GM12878 (cell line): ENCODE measurements at regions not wholly inside any gene's neighbourhood (a gene's known extent, or its start where the extent isn't known, plus 50 kb on each side); places are given as distances from the start of the nearest gene placed in this dataset.

Source experiments
- ATAC-seq: fragments of 200-7000 bp; cut with Tn5 transposase; 3 replicates; pipeline ENCODE4 v1.9.1; 2020; ENCODE audit warnings: mild to moderate bottlenecking, moderate library complexity
- BruUV-seq: library from RNA; stranded (reverse); fragments of 400-500 nt; replicated peaks from 2 replicates; lab custom pipeline; 2021; lab: Mats Ljungman, UMichigan
- CTCF ChIA-PET: fragments of 300-600 bp; sonication (Branson Sonifier 250); formaldehyde crosslinking; extraction: SDS; loops from one replicate; lab custom pipeline; 2021; ENCODE audit warnings: inconsistent platforms; lab: Yijun Ruan, JAX
- POLR2A ChIA-PET: fragments of 350-600 bp; formaldehyde crosslinking; extraction: SDS; loops from one replicate; lab custom pipeline; 2021; ENCODE audit warnings: inconsistent platforms; lab: Charles Lee
- RAD21 ChIA-PET: fragments of 300-600 bp; sonication (Branson Sonifier 250); formaldehyde crosslinking; loops from one replicate; lab custom pipeline; 2023; ENCODE audit warnings: antibody characterized with exemption; ENCODE audit not compliant: unreplicated experiment; lab: Charles Lee
- SMC1A ChIA-PET: fragments of 300-600 bp; sonication (Branson Sonifier 250); formaldehyde crosslinking; loops from one replicate; lab custom pipeline; 2023; ENCODE audit not compliant: unreplicated experiment, uncharacterized antibody; lab: Charles Lee
- DNase-seq: peaks from one replicate; pipeline ENCODE4 v3.0.0-alpha.2; 2011; ENCODE audit warnings: low read depth, low spot score
- FAIRE-seq: peaks from 3 replicates; lab custom pipeline; 2011; peaks lifted over from hg19 to GRCh38; lab: Jason Lieb, UNC
- H2AFZ ChIP-seq: 2 replicates; pipeline ENCODE4 v1.6.0; 2011; ENCODE audit warnings: low read depth, low read length, control low read depth; ENCODE audit not compliant: control insufficient read depth
- H3K27ac ChIP-seq: 2 replicates; pipeline ENCODE4 v1.5.1; 2011; ENCODE audit warnings: control low read depth; ENCODE audit not compliant: control insufficient read depth, insufficient read depth
- H3K27me3 ChIP-seq, 2 experiments: replicated peaks in 1 of 2; 2 replicates each; pipeline versions ENCODE4 v1.6.0 to v1.6.1; 2011; ENCODE audit warnings: low read length in 1 of 2; ENCODE audit not compliant: control insufficient read depth in 2 of 2, insufficient read depth in 2 of 2
- H3K36me3 ChIP-seq, 2 experiments: 2 replicates each; pipeline ENCODE4 v1.5.1; 2011; ENCODE audit warnings: low read length in 1 of 2; ENCODE audit not compliant: control insufficient read depth in 2 of 2, insufficient read depth in 2 of 2
- H3K4me1 ChIP-seq: 2 replicates; pipeline ENCODE4 v1.6.1; 2011; ENCODE audit warnings: mild to moderate bottlenecking, low read length, moderate library complexity, mixed read lengths; ENCODE audit not compliant: control insufficient read depth, insufficient read depth
- H3K4me2 ChIP-seq: 2 replicates; pipeline ENCODE4 v1.6.0; 2011; ENCODE audit warnings: control low read depth; ENCODE audit not compliant: control insufficient read depth, insufficient read depth
- H3K4me3 ChIP-seq: fragments of 200-600 bp; sonication (generic); 2 replicates; pipeline ENCODE4 v1.5.1; 2016
- H3K79me2 ChIP-seq: 2 replicates; pipeline ENCODE4 v1.6.0; 2011; ENCODE audit warnings: low read length; ENCODE audit not compliant: control insufficient read depth, insufficient read depth
- H3K9ac ChIP-seq: 2 replicates; pipeline ENCODE4 v1.8.0; 2011; ENCODE audit warnings: low read length, control low read depth, mixed read lengths; ENCODE audit not compliant: control insufficient read depth, insufficient read depth
- H3K9me3 ChIP-seq: replicated peaks from 3 replicates; pipeline ENCODE4 v1.5.1; 2011; ENCODE audit warnings: mild to moderate bottlenecking, low read length; ENCODE audit not compliant: control insufficient read depth, insufficient read depth
- H4K20me1 ChIP-seq: 2 replicates; pipeline ENCODE4 v1.6.0; 2011; ENCODE audit not compliant: control insufficient read depth, insufficient read depth
- ATF7 ChIP-seq: fragments of 450-650 bp; IDR thresholded peaks from 2 replicates; pipeline ENCODE4 v1.6.1; 2016; ENCODE audit warnings: low read depth, mild to moderate bottlenecking
- BMI1 ChIP-seq: fragments of 450-650 bp; IDR thresholded peaks from 2 replicates; pipeline ENCODE4 v1.6.1; 2016; ENCODE audit warnings: mild to moderate bottlenecking, moderate library complexity, borderline replicate concordance
- CEBPB ChIP-seq, 2 experiments: fragments of 150-350 bp in 1 of 2; IDR thresholded peaks; 2 replicates each; pipeline ENCODE4 v1.6.1; 2012 to 2014; ENCODE audit warnings: low read depth in 2 of 2, low read length in 2 of 2, borderline replicate concordance in 1 of 2, inconsistent platforms in 1 of 2
- JUNB ChIP-seq: IDR thresholded peaks from 2 replicates; pipeline ENCODE4 v1.6.1; 2016; ENCODE audit warnings: antibody characterized with exemption, mild to moderate bottlenecking
- JUND ChIP-seq: IDR thresholded peaks from 2 replicates; pipeline ENCODE4 v1.6.1; 2012; ENCODE audit warnings: low read depth, mild to moderate bottlenecking, low read length, improper control_type of control experiment, moderate library complexity
- KLF5 ChIP-seq: fragments of 450-650 bp; IDR thresholded peaks from 2 replicates; pipeline ENCODE4 v1.6.1; 2014; ENCODE audit warnings: mild to moderate bottlenecking; ENCODE audit not compliant: partially characterized antibody
- NR2C2 ChIP-seq: IDR thresholded peaks from 2 replicates; pipeline ENCODE4 v1.6.1; 2011; ENCODE audit warnings: borderline replicate concordance, low read depth; ENCODE audit not compliant: control insufficient read depth, insufficient read length
- RAD51 ChIP-seq: fragments of 450-650 bp; IDR thresholded peaks from 2 replicates; pipeline ENCODE4 v1.6.1; 2016; ENCODE audit warnings: moderate library complexity, mild to moderate bottlenecking, inconsistent platforms
- TCF7 ChIP-seq: IDR thresholded peaks from 2 replicates; pipeline ENCODE4 v1.6.1; 2014; ENCODE audit warnings: antibody characterized with exemption, borderline replicate concordance
- ZBED1 ChIP-seq: IDR thresholded peaks from 2 replicates; pipeline ENCODE4 v1.6.1; 2016; ENCODE audit warnings: borderline replicate concordance
- ZNF207 ChIP-seq: fragments of 450-650 bp; IDR thresholded peaks from 2 replicates; pipeline ENCODE4 v1.6.1; 2014; ENCODE audit warnings: antibody characterized with exemption, mild to moderate bottlenecking, borderline replicate concordance
- WGBS: methylation state at CpG from one replicate; pipeline ENCODE4 v1.1.6; 2016; ENCODE audit warnings: low lambda C conversion rate; ENCODE audit not compliant: insufficient replicate concordance, insufficient coverage; ENCODE audit errors: missing lambda C conversion rate; 5-methylcytosine and 5-hydroxymethylcytosine counted together
- in situ Hi-C: fragments of 300-500 bp; cut with MboI; formaldehyde crosslinking; loops from 9 replicates; pipeline ENCODE4 v1.14.3; 2018; ENCODE audit warnings: mixed read lengths
- intact Hi-C: fragments of 100-400 bp; cut with micrococcal nuclease; formaldehyde crosslinking; loops from one replicate; pipeline ENCODE4 v1.14.2; 2022; ENCODE audit not compliant: unreplicated experiment
- TF ChIP-seq, protein P1 (sequence below): IDR thresholded peaks from 2 replicates; pipeline ENCODE4 v1.6.1; 2012; ENCODE audit warnings: low read depth, low read length, improper control_type of control experiment
- TF ChIP-seq, protein P2 (sequence below): IDR thresholded peaks from 2 replicates; pipeline ENCODE4 v1.6.1; 2011; ENCODE audit warnings: borderline replicate concordance, low read depth, mild to moderate bottlenecking, moderate library complexity, mixed read lengths, low read length; ENCODE audit not compliant: insufficient read depth; ENCODE audit errors: extremely low read length
- TF ChIP-seq, protein P3 (sequence below): IDR thresholded peaks from 2 replicates; pipeline ENCODE4 v1.6.1; 2012; ENCODE audit warnings: low read length, inconsistent platforms
- TF ChIP-seq, protein P4 (sequence below): fragments of 450-650 bp; formaldehyde crosslinking; IDR thresholded peaks from 2 replicates; pipeline ENCODE4 v1.5.0; 2022; ENCODE audit warnings: mild to moderate bottlenecking, missing genetic modification characterization

DNA sequence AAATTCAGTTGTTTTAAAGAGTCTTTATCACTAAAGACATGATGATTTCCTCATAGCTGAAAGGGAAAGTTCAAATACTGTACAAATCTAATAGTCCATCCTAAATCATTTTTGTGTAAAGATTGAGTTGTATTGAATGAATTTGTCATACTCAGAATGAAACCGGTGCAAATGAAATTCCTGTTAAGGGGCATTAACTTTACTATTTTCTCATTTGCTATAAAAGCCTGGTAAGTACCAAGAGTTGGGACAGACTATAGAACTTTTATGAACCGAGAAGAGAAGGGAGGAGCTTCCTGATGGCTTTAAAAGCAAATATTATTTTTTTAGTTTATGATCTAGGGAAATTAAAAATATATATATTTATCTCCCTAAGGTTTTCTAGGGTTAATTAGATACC, 260.0 kb upstream of the AKR1E2 start:
- no peak overlapping the region for H3K4me3 ChIP-seq
- no peak overlapping the region for H3K4me2 ChIP-seq
- ChIA-PET CTCF (no interaction called here), POLR2A (no interaction called here), RAD21 (no interaction called here), SMC1A (interaction anchor here (0.8 kb wide), 1 partner anchor 9 kb away, joined by 3 read pairs; no protein-coding TSS in a partner anchor)
- no peaks in the 10 kb centered on the region for H3K9me3 ChIP-seq
- no TSS peak for BruUV-seq
- H3K9ac ChIP-seq: no peak overlapping the region
- H3K79me2 ChIP-seq: no peaks in the 10 kb centered on the region
- no peaks in the 10 kb centered on the region for H3K36me3 ChIP-seq
- DNase-seq (no peak), FAIRE-seq (no peak), ATAC-seq (no peak)
- no peak overlapping the region for H3K27ac ChIP-seq
- in situ Hi-C loops (no loop called here), intact Hi-C loops (no loop called here)
- no peaks in the 10 kb centered on the region; a peak in 1 of 4 replicates for H3K27me3 ChIP-seq
- no peaks in the 10 kb centered on the region for H4K20me1 ChIP-seq
- H3K4me1 ChIP-seq: no peaks in the 10 kb centered on the region
- 43% methylated on average over 2 of the region's 2 CpGs for WGBS
- no peak overlapping the region for H2AFZ ChIP-seq
- TF ChIP-seq KLF5 (no peak), ZNF207 (no peak), BMI1 (no peak), NR2C2 (no peak), RAD51 (no peak), TCF7 (no peak), ATF7 (no peak), ZBED1 (no peak), CEBPB (IDR thresholded peaks at IDR 0.05; ENCODE audit: borderline replicate concordance in 1 of 2, low read depth in 2 of 2, low read length in 2 of 2) (no peak), JUNB (no peak), JUND (no peak)
- TF ChIP-seq, protein P1, sequence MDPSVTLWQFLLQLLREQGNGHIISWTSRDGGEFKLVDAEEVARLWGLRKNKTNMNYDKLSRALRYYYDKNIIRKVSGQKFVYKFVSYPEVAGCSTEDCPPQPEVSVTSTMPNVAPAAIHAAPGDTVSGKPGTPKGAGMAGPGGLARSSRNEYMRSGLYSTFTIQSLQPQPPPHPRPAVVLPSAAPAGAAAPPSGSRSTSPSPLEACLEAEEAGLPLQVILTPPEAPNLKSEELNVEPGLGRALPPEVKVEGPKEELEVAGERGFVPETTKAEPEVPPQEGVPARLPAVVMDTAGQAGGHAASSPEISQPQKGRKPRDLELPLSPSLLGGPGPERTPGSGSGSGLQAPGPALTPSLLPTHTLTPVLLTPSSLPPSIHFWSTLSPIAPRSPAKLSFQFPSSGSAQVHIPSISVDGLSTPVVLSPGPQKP: no peak
- TF ChIP-seq, protein P2, sequence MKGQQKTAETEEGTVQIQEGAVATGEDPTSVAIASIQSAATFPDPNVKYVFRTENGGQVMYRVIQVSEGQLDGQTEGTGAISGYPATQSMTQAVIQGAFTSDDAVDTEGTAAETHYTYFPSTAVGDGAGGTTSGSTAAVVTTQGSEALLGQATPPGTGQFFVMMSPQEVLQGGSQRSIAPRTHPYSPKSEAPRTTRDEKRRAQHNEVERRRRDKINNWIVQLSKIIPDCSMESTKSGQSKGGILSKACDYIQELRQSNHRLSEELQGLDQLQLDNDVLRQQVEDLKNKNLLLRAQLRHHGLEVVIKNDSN: no peak
- TF ChIP-seq, protein P3, sequence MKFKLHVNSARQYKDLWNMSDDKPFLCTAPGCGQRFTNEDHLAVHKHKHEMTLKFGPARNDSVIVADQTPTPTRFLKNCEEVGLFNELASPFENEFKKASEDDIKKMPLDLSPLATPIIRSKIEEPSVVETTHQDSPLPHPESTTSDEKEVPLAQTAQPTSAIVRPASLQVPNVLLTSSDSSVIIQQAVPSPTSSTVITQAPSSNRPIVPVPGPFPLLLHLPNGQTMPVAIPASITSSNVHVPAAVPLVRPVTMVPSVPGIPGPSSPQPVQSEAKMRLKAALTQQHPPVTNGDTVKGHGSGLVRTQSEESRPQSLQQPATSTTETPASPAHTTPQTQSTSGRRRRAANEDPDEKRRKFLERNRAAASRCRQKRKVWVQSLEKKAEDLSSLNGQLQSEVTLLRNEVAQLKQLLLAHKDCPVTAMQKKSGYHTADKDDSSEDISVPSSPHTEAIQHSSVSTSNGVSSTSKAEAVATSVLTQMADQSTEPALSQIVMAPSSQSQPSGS: no peak
- TF ChIP-seq, protein P4, sequence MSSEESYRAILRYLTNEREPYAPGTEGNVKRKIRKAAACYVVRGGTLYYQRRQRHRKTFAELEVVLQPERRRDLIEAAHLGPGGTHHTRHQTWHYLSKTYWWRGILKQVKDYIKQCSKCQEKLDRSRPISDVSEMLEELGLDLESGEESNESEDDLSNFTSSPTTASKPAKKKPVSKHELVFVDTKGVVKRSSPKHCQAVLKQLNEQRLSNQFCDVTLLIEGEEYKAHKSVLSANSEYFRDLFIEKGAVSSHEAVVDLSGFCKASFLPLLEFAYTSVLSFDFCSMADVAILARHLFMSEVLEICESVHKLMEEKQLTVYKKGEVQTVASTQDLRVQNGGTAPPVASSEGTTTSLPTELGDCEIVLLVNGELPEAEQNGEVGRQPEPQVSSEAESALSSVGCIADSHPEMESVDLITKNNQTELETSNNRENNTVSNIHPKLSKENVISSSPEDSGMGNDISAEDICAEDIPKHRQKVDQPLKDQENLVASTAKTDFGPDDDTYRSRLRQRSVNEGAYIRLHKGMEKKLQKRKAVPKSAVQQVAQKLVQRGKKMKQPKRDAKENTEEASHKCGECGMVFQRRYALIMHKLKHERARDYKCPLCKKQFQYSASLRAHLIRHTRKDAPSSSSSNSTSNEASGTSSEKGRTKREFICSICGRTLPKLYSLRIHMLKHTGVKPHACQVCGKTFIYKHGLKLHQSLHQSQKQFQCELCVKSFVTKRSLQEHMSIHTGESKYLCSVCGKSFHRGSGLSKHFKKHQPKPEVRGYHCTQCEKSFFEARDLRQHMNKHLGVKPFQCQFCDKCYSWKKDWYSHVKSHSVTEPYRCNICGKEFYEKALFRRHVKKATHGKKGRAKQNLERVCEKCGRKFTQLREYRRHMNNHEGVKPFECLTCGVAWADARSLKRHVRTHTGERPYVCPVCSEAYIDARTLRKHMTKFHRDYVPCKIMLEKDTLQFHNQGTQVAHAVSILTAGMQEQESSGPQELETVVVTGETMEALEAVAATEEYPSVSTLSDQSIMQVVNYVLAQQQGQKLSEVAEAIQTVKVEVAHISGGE (CRISPR knock-in tag): no peak
